Stimulated activated CD8-positive, alpha-beta memory T cell treated with anti-CD3 and anti-CD28 coated beads, Interleukin-2, amount 100 ng/mL, for 1 hour (primary cell): ENCODE measurements at regions not wholly inside any gene's neighbourhood (a gene's known extent, or its start where the extent isn't known, plus 50 kb on each side); places are given as distances from the start of the nearest gene placed in this dataset.
A peak's percentile ranks its signal among the peaks of the same experiment; 100 is the strongest.
"Not testable (repeated sequence)": the region's sequence is repeated elsewhere in the genome, so short reads cannot be mapped to it uniquely, and the experiment has no call there.

Experiments used
- DNase-seq, 2 donors: peaks; one replicate each; pipeline ENCODE4 v3.0.0-alpha.2; 2020; ENCODE audit warnings: low read depth in 2 of 2

GRCh38 chr11:3583476-3583875 lies 58.3 kb downstream of the ART5 start:
- not testable (repeated sequence) for DNase-seq

DNA sequence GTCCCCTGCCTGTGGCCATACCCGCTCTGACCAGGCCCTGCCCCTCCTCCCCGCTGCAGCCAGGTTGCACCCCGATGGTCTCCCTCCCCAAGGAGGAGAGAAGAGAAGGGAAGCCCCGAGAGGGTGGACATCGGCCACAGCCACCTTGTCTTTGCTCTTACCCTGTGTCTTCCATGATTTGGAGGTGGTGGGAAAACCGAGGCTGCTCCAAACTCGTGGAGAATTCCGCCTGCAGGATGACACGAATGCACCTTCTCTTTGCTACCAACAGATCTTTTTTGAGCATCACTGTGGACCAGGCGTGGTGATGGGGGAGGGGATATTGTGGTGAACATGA lies 60.4 kb downstream of the ART5 start:
- not testable (repeated sequence) for DNase-seq

DNA sequence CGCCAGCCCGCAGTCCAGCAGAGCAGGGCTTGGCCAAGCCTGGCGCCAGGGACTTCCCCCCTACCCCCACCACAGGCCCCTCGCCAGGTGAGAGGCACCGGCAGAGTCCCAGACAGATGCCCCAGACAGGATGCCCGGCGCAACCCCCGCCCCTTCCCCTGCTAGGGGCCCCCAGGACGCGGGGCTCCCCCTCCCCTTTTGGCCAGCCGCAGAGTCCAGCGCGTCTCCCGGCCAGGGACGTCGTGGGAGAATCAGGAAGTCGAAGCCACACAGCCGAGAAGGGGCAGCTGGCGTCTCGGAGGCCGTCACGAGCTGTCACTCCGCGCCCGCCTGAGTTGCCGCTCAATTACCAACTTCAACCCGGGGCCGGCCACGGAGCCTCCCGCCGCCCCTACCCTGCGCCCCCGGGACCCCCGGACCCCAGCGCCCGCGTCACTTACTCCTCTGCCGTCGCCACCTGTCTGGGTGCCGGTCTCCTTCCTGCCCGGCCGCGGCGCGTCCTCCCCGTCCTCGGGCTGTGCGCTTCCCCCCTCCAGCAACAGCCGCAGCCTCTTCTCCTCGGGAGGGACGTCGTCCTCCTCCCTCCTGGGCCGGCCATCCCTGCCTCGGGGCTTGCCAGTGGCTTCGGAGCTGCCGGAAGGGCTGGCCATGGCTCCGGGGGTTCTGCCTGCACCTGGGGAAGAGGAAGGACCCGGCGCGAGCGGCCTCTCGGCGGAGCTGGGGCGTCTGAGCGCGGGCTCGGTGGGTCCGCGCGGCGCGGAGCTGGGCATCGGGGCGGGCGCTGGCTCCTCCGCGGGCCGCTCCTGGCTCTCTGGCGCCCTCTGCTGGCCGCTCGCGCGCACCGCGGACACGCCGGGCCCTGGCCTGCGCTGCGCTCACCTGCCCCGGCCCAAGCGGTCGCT lies 61.1 kb downstream of the ART5 start:
- peak; percentile 42 to 43 for DNase-seq

- DNase-seq, result not testable (repeated sequence)
Observed at GRCh38 chr11:3579600-3580459, 62.0 kb downstream of the ART5 start.

DNA sequence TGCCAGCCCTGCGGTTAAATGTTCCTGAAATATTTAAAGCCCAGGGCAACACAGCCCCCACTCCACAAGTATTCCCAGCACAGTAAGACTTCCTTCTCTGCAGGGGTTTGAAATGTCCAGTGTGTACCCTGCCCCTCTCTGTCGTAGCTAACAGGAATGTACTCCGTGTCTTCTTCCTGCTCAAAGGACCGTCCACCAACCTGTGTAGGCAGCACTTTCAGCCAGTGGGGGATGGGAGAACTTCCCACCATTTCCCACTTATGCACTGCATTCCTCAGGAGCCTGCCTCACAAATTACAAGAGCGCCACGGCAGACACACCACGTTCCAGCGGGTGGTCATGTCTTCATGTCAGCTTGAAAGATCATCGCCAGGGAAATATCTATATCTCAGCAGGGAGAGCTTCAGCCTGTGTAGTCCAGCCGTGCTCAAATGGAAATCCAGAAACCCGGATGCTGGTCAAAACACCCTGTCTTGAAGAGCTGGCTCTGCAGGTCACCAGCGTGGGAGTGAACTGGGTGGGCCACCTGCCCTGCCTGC lies 65.7 kb downstream of the ART5 start:
- not testable (repeated sequence) for DNase-seq

DNA sequence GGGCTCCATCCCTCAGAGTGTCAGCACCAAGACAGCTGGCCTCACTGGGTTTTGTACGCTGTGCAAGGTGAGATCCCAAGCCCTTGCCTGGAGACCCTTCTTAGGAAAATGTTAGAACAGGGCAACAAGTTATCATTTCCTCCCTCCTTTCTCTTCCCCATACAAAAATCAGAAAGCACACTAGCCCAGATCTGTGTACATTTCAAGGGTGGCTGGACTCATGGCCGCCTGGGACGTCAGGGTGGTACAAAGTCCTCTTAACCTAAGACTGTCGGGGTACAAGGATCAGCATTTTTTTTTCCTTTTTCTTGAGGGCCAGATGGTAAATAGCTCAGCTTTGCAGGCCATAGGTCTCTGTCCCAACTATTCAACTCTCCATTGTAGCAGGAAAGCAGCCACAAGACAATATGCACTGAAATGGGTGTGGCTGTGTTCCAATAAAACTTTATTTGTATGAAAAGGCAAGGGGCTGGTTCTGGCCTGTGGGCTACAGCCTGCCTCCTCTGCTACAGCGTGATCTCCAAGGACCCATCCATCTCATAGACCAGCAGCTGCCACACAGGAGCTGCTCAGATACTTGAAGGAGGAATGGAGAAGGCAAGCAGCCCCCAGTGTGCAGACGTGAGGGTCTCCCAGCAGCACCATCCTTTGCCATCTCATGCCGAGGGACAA lies 68.7 kb downstream of the ART5 start:
- not testable (repeated sequence) for DNase-seq

DNA sequence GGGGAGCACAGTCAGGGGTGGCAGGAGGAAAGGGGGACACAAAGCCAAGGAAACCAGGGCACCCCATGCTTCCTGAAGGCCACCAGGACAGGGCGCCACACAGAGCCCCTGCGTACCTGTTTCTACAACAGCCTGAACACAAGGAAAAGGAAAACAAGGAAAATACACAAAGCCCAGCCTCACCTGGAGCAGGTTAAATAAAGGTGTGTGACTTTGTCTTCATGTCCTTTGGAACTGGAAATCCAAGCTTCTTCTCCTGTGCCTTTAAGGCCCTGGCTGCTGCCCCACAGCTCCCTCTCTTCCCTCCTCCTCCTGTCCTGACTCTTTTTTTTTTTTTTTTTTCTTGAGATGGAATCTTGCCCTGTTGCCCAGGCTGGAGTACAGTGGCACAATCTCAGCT lies 70.0 kb downstream of the ART5 start:
- not testable (repeated sequence) for DNase-seq

DNA sequence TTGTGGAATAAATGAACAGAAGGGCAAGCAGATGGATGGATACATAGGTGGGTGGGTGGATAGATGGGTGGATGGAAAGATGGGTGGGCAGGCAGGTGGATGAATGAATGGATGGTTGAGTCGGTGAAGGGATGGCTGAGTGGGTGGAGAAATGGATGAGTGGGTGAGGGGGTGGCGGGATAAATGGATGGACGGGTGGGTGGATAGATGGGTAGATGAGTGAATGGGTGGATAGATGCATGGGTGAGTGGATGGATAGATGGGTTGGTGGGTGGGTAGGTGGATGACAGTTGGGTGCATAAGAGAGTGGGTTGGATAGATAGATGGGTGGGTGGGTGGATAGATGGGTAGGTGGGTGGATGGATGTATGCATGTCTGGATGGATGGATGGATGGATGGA lies 76.0 kb downstream of the ART5 start:
- DNase-seq, result not testable (repeated sequence)

GRCh38 chr11:3564383-3564782 lies 77.4 kb downstream of the ART5 start:
- not testable (repeated sequence) for DNase-seq

- not testable (repeated sequence) for DNase-seq
Observed at GRCh38 chr11:3554621-3555020, 87.2 kb downstream of the ART5 start.

GRCh38 chr11:3544990-3545389 lies 96.8 kb downstream of the ART5 start:
- DNase-seq, result not testable (repeated sequence)

GRCh38 chr11:3538220-3538619 lies 103.6 kb downstream of the ART5 start:
- DNase-seq, result not testable (repeated sequence)

- DNase-seq, result not testable (repeated sequence)
Observed at GRCh38 chr11:3537254-3537653, 104.5 kb downstream of the ART5 start.

DNA sequence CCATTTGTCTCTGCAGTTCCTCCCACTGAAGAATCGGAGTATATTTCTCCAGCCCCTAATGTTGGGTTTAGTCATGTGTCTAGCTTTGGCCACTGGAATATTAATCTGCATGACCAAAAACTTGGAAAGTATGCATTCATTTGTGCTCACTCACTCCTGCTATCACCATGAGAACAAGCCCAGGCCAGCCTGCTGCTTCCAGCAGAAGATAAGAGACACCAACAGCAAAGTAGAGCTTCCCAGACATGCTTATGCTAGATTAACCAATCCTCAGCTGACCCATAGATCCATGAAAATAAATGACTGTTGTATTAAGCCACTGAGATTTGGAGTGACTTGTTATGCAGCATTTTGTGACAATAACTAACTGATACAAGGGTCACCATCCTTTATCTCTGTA lies 108.8 kb downstream of the ART5 start:
- not testable (repeated sequence) for DNase-seq

DNA sequence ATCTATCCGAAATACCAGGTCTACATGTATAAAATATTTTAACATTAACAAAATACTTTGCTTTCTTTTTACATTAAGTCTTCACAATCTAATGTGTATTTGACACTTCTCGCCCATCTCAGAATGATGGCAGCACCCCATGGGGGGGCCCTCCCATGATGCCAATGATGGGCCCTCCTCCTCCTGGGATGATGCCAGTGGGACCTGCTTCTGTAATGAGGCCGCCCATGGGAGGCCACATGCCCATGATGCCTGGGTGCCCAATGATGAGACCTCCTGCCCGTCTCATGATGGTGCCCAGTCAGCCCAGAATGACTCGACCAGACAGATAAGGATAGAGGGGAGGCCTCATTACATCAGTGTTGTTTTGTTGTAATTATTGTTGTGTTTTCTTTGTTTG lies 110.5 kb downstream of the ART5 start:
- not testable (repeated sequence) for DNase-seq

GRCh38 chr11:3523567-3523966 lies 118.2 kb downstream of the ART5 start:
- not testable (repeated sequence) for DNase-seq

- DNase-seq, result not testable (repeated sequence)
Observed at GRCh38 chr11:3520905-3521304, 120.9 kb downstream of the ART5 start.

GRCh38 chr11:3519841-3520240 lies 122.0 kb downstream of the ART5 start:
- DNase-seq, result not testable (repeated sequence)

DNA sequence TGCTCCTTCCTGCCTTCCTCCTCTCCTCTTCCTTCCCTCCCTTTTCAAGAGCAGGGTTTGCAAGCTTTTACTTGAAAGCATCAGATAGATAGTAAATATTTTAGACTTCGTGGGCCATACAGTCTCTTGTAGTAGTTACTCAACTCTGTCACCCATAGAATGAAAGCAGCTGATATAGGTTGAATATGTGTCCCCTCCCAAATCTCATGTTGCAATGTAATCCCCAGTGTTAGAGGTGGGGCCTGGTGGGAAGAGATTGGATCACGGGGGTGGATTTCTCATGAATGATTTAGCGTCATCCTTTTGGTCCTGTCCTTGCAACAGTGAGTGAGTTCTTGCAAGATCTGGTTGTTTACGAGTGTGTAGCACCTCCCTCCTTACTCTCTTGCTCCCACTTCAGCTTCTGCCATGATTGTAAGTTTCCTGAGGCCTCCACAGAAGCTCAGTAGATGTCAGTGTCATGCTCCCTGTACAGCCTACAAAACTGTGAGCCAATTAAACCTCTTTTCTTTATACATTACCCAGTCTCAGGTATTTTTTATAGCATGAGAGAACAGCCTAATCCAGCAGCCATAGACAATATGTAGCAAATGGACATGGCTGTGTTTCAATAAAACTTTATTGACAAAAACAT lies 124.7 kb downstream of the ART5 start:
- not testable (repeated sequence) for DNase-seq

- DNase-seq, result not testable (repeated sequence)
Observed at GRCh38 chr11:3516345-3516933, 125.4 kb downstream of the ART5 start.
